GM19395 (cell line): ENCODE measurements at regions not wholly inside any gene's neighbourhood (a gene's known extent, or its start where the extent isn't known, plus 50 kb on each side); places are given as distances from the start of the nearest gene placed in this dataset.

Source experiments
- ATAC-seq: cut with Tn5 transposase; IDR thresholded peaks from one replicate; pipeline ENCODE4 v1.9.1; 2021; ENCODE audit warnings: mild to moderate bottlenecking, moderate library complexity; ENCODE audit not compliant: unreplicated experiment

- no peak for ATAC-seq
These were observed 346.6 kb downstream of the TBC1D4 start for GRCh38 chr13:75135325-75135825.

GRCh38 chr13:75132701-75133695, 349.0 kb downstream of the TBC1D4 start:
- ATAC-seq, result no peak

- ATAC-seq, result no peak
These were observed 352.6 kb downstream of the TBC1D4 start for GRCh38 chr13:75129331-75129730.

- no peak for ATAC-seq
These were observed 357.6 kb downstream of the TBC1D4 start for GRCh38 chr13:75124415-75124814.

GRCh38 chr13:75123428-75123827, 358.5 kb downstream of the TBC1D4 start:
- no peak for ATAC-seq

GRCh38 chr13:75120085-75120484, 361.9 kb downstream of the TBC1D4 start:
- ATAC-seq, result no peak

GRCh38 chr13:75115171-75115570, 366.8 kb downstream of the TBC1D4 start:
- ATAC-seq, result no peak

- no peak for ATAC-seq
These were observed 378.0 kb downstream of the TBC1D4 start for GRCh38 chr13:75103976-75104375.

GRCh38 chr13:75102001-75102716, 379.8 kb downstream of the TBC1D4 start:
- ATAC-seq, result no peak

GRCh38 chr13:75101348-75101747, 380.6 kb downstream of the TBC1D4 start:
- ATAC-seq, result no peak

- ATAC-seq, result no peak
These were observed 389.8 kb downstream of the TBC1D4 start for GRCh38 chr13:75092143-75092542.

GRCh38 chr13:75091718-75092117, 390.3 kb downstream of the TBC1D4 start:
- no peak for ATAC-seq

GRCh38 chr13:75090872-75091615, 390.9 kb downstream of the TBC1D4 start:
- ATAC-seq, result no peak

- no peak for ATAC-seq
These were observed 393.1 kb downstream of the TBC1D4 start for GRCh38 chr13:75088915-75089314.

GRCh38 chr13:75079226-75079625, 402.7 kb downstream of the TBC1D4 start:
- no peak for ATAC-seq

- no peak for ATAC-seq
These were observed 405.5 kb downstream of the TBC1D4 start for GRCh38 chr13:75076476-75076875.

GRCh38 chr13:75073786-75074185, 408.2 kb downstream of the TBC1D4 start:
- ATAC-seq, result no peak

GRCh38 chr13:75072891-75073290, 409.1 kb downstream of the TBC1D4 start:
- ATAC-seq, result no peak

GRCh38 chr13:75072368-75072767, 409.6 kb downstream of the TBC1D4 start:
- no peak for ATAC-seq

- no peak for ATAC-seq
These were observed 410.2 kb downstream of the TBC1D4 start for GRCh38 chr13:75071796-75072195.

- ATAC-seq, result no peak
These were observed 410.6 kb downstream of the TBC1D4 start for GRCh38 chr13:75071395-75071794.
